Transverse colon (tissue), 3 donors: ENCODE measurements at regions not wholly inside any gene's neighbourhood (a gene's known extent, or its start where the extent isn't known, plus 50 kb on each side); places are given as distances from the start of the nearest gene placed in this dataset.

Experiments
- EP300 ChIP-seq: sonication (generic); formaldehyde crosslinking; IDR thresholded peaks from one replicate; pipeline ENCODE4 v1.6.1; 2017; ENCODE audit warnings: antibody characterized with exemption, low read depth
- POLR2A ChIP-seq: fragments of 450-650 bp; IDR thresholded peaks from one replicate; pipeline ENCODE4 v1.6.1; 2016; ENCODE audit warnings: antibody characterized with exemption, mild to moderate bottlenecking, moderate library complexity
- TF ChIP-seq, protein P1 (sequence below), 5 experiments: fragments of 200-600 bp in 3 of 5; fragments of 450-650 bp in 2 of 5; sonication (generic) in 3 of 5; IDR thresholded peaks; 1 replicate in 2 of 5; 2 replicates in 3 of 5; pipeline ENCODE4 v1.5.1; 2016 to 2017; ENCODE audit warnings: antibody characterized with exemption in 5 of 5, inconsistent platforms in 3 of 5, mild to moderate bottlenecking in 2 of 5, moderate library complexity in 1 of 5

GRCh38 chrX:100491174-100491573 is 81.1 kb upstream of the PCDH19 start:
- TF ChIP-seq POLR2A, result no peak
- TF ChIP-seq, protein P1, sequence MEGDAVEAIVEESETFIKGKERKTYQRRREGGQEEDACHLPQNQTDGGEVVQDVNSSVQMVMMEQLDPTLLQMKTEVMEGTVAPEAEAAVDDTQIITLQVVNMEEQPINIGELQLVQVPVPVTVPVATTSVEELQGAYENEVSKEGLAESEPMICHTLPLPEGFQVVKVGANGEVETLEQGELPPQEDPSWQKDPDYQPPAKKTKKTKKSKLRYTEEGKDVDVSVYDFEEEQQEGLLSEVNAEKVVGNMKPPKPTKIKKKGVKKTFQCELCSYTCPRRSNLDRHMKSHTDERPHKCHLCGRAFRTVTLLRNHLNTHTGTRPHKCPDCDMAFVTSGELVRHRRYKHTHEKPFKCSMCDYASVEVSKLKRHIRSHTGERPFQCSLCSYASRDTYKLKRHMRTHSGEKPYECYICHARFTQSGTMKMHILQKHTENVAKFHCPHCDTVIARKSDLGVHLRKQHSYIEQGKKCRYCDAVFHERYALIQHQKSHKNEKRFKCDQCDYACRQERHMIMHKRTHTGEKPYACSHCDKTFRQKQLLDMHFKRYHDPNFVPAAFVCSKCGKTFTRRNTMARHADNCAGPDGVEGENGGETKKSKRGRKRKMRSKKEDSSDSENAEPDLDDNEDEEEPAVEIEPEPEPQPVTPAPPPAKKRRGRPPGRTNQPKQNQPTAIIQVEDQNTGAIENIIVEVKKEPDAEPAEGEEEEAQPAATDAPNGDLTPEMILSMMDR (IDR thresholded peaks at IDR 0.05), result no peak
- TF ChIP-seq EP300, result no peak
